ENCODE measurements at regions not wholly inside any gene's neighbourhood (a gene's known extent, or its start where the extent isn't known, plus 50 kb on each side); places are given as distances from the start of the nearest gene placed in this dataset.
A peak's percentile ranks its signal among the peaks of the same experiment; 100 is the strongest.

DNA sequence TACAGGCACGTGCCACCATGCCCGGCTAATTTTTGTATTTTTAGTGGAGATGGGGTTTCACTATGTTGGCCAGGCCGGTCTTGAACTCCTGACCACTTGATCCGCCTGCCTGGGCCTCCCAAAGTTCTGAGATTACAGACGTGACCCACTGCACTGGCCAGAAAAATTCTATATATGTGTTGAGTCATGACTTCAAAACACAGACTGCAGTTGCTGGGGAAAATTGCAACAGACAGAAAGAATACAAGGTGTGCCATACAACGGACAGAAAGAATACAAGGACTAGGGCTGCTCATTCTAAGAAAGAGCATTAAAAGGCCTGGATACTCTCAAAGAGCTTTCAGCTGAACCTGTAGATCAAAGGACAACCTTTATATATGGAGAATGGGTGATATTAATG is 109.6 kb upstream of the ACSL4 start:
- no peak for DNase-seq (ENCODE audit: low spot score)

- DNase-seq (ENCODE audit: low spot score), result no peak
Observed at GRCh38 chrX:109843963-109844751, 111.1 kb upstream of the ACSL4 start.

- no peak for DNase-seq (ENCODE audit: low spot score)
Observed at GRCh38 chrX:109844986-109845385, 111.9 kb upstream of the ACSL4 start.

DNA sequence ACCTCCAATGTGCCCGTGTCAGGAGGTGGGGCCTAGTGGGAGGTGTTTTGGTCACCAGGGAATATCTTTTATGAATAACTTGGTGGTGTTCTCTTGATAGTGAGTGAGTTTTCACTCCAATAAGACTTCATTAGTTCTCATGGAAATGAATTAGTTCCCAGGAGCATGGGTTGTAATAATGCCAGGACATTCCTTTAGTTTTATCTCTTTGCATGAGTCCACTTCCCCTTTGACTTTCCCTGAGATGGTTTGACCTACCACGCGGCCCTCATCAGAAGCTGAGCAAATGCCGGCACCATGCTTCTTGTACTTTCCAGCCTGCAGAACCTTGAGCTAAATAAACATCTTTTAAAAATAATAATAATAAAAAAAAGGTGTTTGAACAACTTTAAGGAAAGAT is 112.9 kb upstream of the ACSL4 start:
- DNase-seq (ENCODE audit: low spot score), result no peak

DNA sequence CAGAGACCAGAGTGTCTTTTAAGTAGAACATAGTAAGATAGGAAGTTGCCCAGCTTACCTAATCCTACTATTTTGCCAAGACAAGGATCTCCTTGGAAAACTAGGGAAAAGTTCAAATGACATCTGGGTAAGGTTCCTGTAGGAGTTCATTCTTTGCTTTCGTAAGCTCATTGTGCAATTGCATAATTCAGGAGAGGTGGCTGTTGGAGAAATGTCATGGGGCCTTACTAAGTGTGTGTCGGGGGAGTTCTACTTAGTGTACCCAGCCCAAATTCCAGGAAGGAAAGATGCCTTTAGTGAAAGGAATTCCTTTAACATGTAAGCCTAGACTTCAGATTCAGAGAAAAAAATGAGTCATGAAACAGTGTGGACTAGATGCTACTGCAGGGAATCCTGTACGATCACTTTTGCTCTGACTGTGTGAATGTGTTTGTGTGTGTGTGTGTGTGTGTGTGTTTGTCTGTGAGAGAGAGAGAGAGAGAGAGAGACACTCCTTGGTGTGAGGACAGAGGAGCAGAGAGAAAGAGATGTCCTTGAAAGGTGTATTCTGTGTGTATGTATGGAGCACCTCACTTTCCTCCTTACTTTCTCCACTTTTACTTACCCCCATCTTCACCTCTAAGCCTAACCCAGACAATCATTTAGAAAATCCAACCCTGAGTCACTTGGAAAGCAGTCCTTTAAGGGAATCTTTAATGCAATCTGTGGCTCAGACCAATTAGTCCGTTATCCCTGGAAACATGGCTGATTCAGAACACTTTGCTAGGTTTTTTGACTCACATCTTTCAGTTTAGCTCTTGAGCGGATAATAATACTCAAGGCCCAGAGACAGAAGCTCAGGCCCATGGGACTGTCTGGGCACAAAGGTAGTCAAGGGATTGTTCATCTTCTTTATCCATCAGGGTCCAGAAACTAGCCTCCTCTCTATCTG is 114.5 kb upstream of the ACSL4 start:
- no peak for DNase-seq (ENCODE audit: low spot score)

GRCh38 chrX:109848461-109849050 is 115.5 kb upstream of the ACSL4 start:
- no peak for DNase-seq (ENCODE audit: low spot score)

GRCh38 chrX:109854096-109854495 is 121.0 kb upstream of the ACSL4 start:
- DNase-seq (ENCODE audit: low spot score), result no peak

DNA sequence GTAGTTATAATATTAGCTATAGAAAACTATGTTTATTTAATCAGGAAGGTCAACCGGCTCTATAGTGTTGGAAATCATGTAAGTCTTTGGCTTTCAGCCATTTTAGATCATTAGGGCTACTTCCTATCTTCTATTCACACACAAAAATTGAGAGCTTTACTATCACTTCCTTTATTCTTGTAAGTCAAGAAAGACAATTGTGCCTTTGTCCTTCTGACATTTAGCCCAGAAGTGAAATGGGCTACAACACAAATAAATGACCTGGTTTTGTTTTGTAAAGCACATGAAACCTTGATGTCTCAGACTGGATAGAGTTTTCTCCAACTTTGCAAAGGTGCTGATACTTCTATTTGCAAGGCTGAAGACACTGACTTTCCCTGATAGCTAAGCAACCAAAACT is 122.4 kb upstream of the ACSL4 start:
- DNase-seq (ENCODE audit: low spot score), result no peak

- peak; percentile 18 for DNase-seq (ENCODE audit: low spot score)
Observed at GRCh38 chrX:109856974-109857373, 123.9 kb upstream of the ACSL4 start.

GRCh38 chrX:109857584-109858228 is 124.6 kb upstream of the ACSL4 start:
- no peak for DNase-seq (ENCODE audit: low spot score)

DNA sequence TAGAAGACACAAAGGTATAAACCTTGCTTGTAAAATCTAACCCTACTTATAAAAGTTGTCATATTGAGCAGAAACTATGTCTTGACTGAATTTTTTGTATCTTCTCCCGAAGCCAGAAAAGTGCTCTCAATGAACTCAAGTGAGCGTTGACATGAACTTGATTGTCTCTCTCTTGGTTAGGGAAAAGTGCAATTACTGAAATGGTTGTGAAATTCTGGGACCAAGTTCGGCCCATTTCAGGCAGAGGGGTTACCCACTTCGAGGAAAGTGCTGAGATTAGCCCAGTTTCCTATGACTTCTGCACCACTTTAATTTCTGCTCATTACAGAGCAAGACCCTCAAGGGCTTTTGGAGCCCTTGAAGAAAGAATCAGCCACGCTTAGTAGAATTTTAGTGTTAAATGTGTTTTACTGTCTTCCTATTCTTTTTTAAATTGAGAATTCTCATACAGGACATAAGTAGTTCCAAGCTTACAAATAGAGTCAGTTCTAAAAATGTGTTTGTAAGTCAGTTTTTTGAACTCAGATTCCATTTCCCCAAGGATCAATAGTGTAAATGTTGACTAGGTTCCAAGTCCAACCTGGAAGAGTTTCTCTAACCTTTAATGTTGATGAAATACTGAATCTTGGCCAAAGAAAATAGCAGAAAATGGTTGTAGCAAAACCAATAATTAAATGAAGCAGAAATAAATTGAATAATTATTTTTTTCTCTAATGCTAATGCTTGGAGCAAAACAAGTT is 125.7 kb upstream of the ACSL4 start:
- no peak for DNase-seq (ENCODE audit: low spot score)

DNA sequence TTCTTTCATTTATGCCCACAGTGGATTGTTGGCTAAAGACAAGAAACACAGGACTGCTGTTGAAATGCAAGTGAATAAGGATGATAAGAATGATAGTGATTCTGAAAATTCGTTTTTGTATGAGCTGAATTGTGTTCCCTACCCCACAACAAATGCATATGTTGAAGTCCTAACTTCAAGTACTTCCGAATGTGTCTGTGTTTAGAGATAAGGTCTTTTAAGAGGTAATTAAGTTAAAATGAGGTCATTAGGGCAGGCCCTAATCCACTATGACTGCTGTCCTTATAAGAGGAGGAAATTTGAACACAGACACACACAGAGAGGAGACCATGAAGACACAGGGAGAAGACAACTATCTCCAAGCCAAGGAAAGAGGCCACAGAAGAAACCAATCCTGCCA is 126.6 kb upstream of the ACSL4 start:
- DNase-seq (ENCODE audit: low spot score), result no peak

DNA sequence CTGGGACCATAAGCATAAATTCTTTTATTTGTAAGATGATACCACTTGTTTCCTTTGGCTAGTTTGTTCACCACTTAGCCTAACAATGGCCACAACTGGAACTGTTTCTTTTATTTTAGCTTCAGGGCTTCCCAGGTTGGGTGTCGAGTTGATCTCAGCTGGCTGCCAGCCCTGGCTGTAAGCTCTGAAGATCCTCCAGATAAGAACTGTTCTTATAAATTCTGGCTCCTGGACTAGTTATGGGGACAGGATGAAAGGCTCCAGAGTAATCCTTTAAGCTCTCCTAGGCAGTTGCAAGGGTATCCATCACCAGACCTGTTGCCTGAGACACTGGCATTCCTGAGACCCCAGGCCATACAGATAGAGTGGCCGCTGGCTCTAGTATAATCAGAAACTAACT is 129.4 kb upstream of the ACSL4 start:
- no peak for DNase-seq (ENCODE audit: low spot score)

- DNase-seq (ENCODE audit: low spot score), result no peak
Observed at GRCh38 chrX:109863811-109864210, 130.8 kb upstream of the ACSL4 start.

GRCh38 chrX:109871121-109871888 is 131.6 kb upstream of the TMEM164 start:
- no peak for DNase-seq (ENCODE audit: low spot score)

GRCh38 chrX:109872021-109872732 is 130.7 kb upstream of the TMEM164 start:
- DNase-seq (ENCODE audit: low spot score), result no peak

DNA sequence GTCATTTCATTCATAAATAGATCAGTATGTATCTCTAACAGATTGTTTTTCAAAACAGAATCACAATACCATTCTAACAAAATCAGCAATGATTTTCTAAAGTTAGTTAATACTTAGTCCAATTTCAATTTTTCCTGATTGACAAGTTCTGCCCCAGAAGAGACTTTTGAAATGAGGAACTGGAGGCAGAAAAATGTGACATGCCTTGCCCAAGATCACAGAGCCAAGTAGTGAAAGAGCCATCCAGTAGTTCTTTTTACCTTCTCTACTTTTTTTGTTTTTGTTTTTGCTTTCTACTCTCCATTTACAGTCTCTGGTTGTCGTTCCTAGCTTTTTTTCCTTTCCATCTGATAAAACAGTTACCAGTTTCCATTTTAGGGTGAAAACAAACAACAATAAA is 129.3 kb upstream of the TMEM164 start:
- DNase-seq (ENCODE audit: low spot score), result no peak

GRCh38 chrX:109873983-109874382 is 128.9 kb upstream of the TMEM164 start:
- no peak for DNase-seq (ENCODE audit: low spot score)

GRCh38 chrX:109874548-109874947 is 128.4 kb upstream of the TMEM164 start:
- no peak for DNase-seq (ENCODE audit: low spot score)

DNA sequence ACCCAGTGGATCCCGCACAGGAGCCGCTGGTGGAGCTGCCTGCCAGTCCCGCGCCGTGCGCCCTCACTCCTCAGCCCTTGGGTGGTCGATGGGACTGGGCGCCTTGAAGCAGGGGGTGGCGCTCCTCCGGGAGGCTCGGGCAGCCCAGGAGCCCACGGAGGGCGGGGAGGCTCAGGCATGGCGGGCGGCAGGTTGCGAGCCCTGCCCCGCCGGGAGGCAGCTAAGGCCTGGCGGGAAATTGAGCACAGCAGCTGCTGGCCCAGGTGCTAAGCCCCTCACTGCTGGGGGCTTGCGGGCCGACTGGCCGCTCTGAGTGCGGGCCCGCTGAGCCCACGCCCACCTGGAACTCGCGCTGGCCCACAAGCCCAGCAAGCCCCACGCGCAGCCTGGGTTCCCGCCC is 127.1 kb upstream of the TMEM164 start:
- DNase-seq (ENCODE audit: low spot score), result no peak

Data from CD4-positive, alpha-beta T cell treated with Interleukin-6 at 100 ng/mL for 8 hours (primary cell).